ENCODE measurements at regions not wholly inside any gene's neighbourhood (a gene's known extent, or its start where the extent isn't known, plus 50 kb on each side); places are given as distances from the start of the nearest gene placed in this dataset.

GRCh38 chr17:51442088-51442865, 181.9 kb downstream of the UTP18 start:
- no peak overlapping the region for H3K4me3 ChIP-seq (ENCODE audit: low read depth, low read length)
- no peak for TF ChIP-seq CTCF (IDR thresholded peaks at IDR 0.05; ENCODE audit: low read depth, low read length, missing control alignments)
- no peak for DNase-seq (ENCODE audit: low read depth)

GRCh38 chr17:51443646-51444045, 183.3 kb downstream of the UTP18 start:
- DNase-seq (ENCODE audit: low read depth): no peak
- no peak overlapping the region for H3K4me3 ChIP-seq (ENCODE audit: low read depth, low read length)
- no peak for TF ChIP-seq CTCF (IDR thresholded peaks at IDR 0.05; ENCODE audit: low read depth, low read length, missing control alignments)

- DNase-seq (ENCODE audit: low read depth): no peak
- TF ChIP-seq CTCF (IDR thresholded peaks at IDR 0.05; ENCODE audit: low read depth, low read length, missing control alignments): no peak
- no peak overlapping the region for H3K4me3 ChIP-seq (ENCODE audit: low read depth, low read length)
Measured at GRCh38 chr17:51445946-51446345, 185.6 kb downstream of the UTP18 start.

- no peak for TF ChIP-seq CTCF (IDR thresholded peaks at IDR 0.05; ENCODE audit: low read depth, low read length, missing control alignments)
- no peak overlapping the region for H3K4me3 ChIP-seq (ENCODE audit: low read depth, low read length)
- no peak for DNase-seq (ENCODE audit: low read depth)
Measured at GRCh38 chr17:51454456-51454978, 194.2 kb downstream of the UTP18 start.

- no peak for DNase-seq (ENCODE audit: low read depth)
Measured at GRCh38 chr17:51455211-51455610, 194.9 kb downstream of the UTP18 start.

GRCh38 chr17:51455931-51456330, 195.6 kb downstream of the UTP18 start:
- TF ChIP-seq CTCF (IDR thresholded peaks at IDR 0.05; ENCODE audit: low read depth, low read length, missing control alignments): no peak
- no peak overlapping the region for H3K4me3 ChIP-seq (ENCODE audit: low read depth, low read length)
- DNase-seq (ENCODE audit: low read depth): no peak

More at GRCh38 chr17:51455211-51455610, 194.9 kb downstream of the UTP18 start:
- TF ChIP-seq CTCF (IDR thresholded peaks at IDR 0.05; ENCODE audit: low read depth, low read length, missing control alignments): no peak
- no peak overlapping the region for H3K4me3 ChIP-seq (ENCODE audit: low read depth, low read length)

- TF ChIP-seq CTCF (IDR thresholded peaks at IDR 0.05; ENCODE audit: low read depth, low read length, missing control alignments): no peak
- no peak overlapping the region for H3K4me3 ChIP-seq (ENCODE audit: low read depth, low read length)
- DNase-seq (ENCODE audit: low read depth): no peak
Measured at GRCh38 chr17:51456942-51457341, 196.6 kb downstream of the UTP18 start.

All from GM12864 (cell line).